MM.1S (cell line): ENCODE measurements at regions not wholly inside any gene's neighbourhood (a gene's known extent, or its start where the extent isn't known, plus 50 kb on each side); places are given as distances from the start of the nearest gene placed in this dataset.

Experiments
- EZH2 ChIP-seq: fragments of 300-600 bp; sonication (generic); optimal IDR thresholded peaks from 2 replicates; pipeline ENCODE3; 2017; ENCODE audit warnings: low read depth, mild to moderate bottlenecking, antibody characterized with exemption, low read length, mixed read lengths
- TF ChIP-seq, protein P1 (sequence below): fragments of 300-600 bp; sonication (generic); IDR thresholded peaks from 2 replicates; pipeline ENCODE4 v1.5.1; 2016; ENCODE audit warnings: antibody characterized with exemption, low read length, mixed read lengths

DNA sequence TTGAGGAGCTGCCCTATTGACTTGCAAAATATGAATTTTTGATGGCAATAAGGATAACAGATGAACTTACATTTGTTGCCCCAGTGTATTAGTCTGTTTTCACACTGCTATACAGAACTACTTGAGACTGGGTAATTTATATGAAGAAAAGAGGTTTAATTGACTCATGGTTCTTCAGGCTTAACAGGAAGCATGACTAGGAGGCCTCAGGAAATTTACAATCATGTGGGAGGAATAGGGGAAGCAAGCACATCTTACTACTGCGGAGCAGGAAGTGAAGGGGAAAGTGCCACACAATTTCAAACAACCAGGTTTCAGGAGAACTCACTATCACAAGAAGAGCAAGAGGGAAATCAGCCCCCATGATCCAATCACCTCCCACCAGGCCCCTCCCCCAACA is 57.9 kb downstream of the ZNF22 start:
- TF ChIP-seq, protein P1, sequence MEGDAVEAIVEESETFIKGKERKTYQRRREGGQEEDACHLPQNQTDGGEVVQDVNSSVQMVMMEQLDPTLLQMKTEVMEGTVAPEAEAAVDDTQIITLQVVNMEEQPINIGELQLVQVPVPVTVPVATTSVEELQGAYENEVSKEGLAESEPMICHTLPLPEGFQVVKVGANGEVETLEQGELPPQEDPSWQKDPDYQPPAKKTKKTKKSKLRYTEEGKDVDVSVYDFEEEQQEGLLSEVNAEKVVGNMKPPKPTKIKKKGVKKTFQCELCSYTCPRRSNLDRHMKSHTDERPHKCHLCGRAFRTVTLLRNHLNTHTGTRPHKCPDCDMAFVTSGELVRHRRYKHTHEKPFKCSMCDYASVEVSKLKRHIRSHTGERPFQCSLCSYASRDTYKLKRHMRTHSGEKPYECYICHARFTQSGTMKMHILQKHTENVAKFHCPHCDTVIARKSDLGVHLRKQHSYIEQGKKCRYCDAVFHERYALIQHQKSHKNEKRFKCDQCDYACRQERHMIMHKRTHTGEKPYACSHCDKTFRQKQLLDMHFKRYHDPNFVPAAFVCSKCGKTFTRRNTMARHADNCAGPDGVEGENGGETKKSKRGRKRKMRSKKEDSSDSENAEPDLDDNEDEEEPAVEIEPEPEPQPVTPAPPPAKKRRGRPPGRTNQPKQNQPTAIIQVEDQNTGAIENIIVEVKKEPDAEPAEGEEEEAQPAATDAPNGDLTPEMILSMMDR: no peak
- TF ChIP-seq EZH2: no peak
